C4-2B (cell line): ENCODE measurements at regions not wholly inside any gene's neighbourhood (a gene's known extent, or its start where the extent isn't known, plus 50 kb on each side); places are given as distances from the start of the nearest gene placed in this dataset.

Source experiments
- CTCF ChIP-seq: fragments of 450-650 bp; conservative IDR thresholded peaks from 2 replicates; pipeline ENCODE4 v1.5.1; 2017; ENCODE audit warnings: mild to moderate bottlenecking
- ZFX ChIP-seq: fragments of 450-650 bp; IDR thresholded peaks from 2 replicates; pipeline ENCODE4 v1.6.1; 2017

- TF ChIP-seq CTCF (no peak), ZFX (no peak)
Observed at GRCh38 chr3:164608554-164609276, 469.6 kb downstream of the SI start.
